HG03469 (cell line): ENCODE measurements at regions not wholly inside any gene's neighbourhood (a gene's known extent, or its start where the extent isn't known, plus 50 kb on each side); places are given as distances from the start of the nearest gene placed in this dataset.

Source experiments
- ATAC-seq: cut with Tn5 transposase; IDR thresholded peaks from one replicate; pipeline ENCODE4 v1.9.1; 2021; ENCODE audit warnings: mild to moderate bottlenecking, moderate library complexity, moderate number of reproducible peaks; ENCODE audit not compliant: unreplicated experiment

DNA sequence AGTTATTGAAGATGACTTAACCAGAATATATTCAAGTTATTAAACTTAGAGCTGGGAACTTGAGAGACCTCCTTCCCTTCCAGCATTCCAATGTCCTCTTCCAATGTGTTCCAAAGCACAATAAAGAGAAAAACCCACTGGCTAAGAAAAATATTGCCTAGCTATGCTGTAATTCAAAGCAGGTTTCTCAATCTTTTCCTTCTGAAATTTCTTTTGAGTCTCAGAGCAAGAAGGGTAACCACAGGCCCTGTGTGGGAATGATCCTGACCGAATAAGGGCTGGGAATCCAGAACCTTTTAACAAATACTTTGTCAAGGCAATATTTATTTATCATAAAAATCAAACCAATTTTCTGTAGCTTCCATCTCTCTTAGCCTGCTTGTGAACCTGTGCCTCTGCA, 150.7 kb upstream of the SFRP2 start:
- ATAC-seq: no peak

DNA sequence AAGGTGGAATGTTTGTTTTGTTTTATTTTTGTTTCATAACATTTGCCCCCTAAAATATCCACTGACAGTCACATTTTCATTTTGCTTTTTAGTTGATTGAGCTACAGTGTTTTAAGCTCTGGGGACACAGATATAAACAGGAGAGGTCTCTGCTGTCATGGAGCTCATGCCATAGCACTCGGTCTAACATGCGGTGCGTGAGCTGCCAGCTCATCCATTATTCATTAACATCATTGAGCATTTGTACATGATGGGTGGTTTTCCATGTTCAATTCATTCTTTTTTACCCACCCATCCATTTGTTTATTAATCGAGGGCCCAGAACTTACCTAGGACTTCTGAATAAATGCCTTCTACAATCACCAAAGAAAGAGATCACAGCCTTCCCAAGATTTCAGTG, 150.1 kb upstream of the SFRP2 start:
- ATAC-seq: no peak

DNA sequence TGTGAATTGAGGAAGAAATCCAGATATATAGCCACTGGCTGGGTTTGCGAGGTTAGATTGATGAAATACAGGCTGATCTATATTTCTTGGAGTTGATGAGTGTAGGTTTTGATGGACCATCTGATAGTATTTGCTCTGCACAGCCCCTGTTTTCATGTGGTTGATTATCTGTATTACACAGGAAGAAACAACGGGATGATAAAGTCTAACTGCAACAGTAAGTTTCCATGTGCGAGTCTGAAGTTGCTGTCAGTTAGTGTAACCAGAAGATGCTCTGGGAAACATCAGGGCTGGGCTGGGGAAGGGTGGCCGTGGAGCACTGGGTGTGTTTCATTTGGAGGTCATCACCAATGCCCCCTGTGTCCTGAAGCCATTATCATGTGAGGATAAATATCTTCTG, 148.4 kb upstream of the SFRP2 start:
- no peak for ATAC-seq

DNA sequence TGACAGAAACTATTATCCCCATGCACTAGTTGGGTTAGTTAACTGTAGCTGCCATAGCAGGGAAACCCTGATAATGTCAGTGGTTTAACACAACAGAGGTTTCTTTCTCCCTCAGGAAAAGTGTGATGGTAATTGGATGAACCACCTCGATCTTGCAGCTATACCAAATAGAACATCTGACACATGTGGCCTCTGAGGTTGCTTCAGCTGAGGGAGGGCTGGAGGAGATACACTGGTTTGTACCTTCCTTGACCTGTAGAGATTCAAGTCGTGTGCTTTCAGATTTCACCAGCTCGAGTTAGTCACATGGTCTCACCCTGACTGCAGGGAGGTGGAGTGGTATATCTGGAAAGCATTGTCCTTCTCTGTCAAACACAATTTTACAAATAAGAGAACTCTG, 147.2 kb upstream of the SFRP2 start:
- ATAC-seq: no peak

DNA sequence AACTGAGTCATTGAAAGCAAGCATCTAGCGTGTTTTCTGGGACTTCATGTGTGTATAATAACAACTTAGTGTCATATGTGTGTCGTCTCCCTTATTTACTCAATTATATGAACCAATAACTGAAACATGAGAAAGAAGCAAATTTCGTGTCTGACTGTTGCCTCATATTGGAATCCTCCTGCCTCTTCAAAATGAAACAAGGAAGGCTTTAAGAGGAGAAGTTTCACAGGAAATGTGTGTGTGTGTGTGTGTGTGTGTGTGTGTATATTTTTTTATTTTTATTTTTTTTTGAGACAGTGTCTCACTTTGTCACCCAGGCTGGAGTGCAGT, 145.8 kb upstream of the SFRP2 start:
- ATAC-seq: no peak

DNA sequence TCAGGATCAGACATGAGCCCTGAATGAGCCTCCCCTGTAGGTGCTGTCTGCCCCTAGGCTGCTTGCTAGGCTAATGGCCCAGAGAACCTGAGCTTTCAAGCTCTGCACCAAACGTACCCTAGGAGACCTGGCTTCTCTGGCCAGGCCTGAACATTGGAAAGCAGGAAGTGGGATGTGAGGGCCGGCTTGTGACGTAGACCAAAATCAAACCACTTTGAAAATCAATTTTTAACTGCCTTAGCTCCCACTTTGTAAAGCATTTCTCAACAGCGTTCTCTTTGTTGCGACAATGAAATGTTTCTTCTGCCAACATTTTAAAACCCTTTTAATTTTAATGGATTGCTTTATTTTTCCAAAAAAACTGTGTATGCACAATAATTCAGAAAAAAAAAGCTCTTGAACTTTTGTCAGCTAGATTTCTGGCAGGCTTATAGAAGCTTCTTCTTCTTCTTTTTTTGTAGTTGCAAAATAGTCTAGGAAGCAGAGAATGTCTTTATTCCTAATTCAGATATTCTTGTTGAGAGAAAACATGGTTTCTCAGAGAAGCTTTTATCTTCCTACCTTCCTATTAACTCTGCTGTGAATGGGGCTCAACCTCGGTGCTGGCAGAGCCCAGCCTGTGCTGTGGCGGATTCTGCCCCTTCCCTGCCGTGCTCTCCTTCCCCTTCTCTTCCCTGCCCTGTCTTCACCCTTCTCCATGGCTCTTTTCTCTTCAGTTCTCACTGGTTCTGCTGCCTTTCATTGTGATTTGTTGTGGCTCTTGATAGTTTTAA, 145.2 kb upstream of the SFRP2 start:
- no peak for ATAC-seq

DNA sequence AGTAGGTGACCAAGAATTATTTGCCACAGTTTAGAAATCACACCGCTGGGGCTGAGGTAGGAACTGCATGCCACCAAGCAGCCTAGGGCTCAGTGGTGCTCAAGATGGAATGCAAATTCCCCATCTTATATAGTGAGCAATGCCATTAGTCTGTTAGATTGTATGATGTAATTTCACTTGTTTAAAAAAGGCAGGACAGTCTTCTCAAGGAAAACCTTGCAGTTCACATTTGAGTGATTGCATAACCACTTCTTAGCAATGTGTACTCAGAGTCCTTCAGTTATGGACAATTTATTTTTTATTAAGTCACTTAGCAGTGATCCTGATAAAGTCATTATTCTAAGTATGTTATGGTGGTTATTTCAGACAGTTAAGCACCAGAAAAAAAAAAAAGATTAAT, 142.9 kb upstream of the SFRP2 start:
- no peak for ATAC-seq

DNA sequence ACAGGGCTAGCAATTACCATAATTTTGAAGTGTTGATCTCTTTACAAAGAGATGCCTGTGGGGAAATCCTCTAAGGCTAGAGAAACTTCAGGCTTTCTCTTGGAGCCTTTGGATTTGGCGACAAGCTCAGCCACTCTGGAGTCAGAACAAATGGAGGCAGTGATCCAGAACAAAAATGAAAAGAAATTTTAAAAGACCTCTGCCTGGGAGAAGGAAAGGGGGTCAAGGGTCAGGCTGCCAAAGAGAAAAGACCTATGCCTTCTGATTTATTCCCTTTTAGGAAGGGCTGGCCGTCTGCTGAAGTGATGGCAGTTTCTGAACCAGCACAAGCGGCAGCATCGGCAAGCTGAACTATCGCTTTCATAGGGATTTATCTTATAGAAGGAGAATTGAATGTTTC, 140.8 kb upstream of the SFRP2 start:
- no peak for ATAC-seq

DNA sequence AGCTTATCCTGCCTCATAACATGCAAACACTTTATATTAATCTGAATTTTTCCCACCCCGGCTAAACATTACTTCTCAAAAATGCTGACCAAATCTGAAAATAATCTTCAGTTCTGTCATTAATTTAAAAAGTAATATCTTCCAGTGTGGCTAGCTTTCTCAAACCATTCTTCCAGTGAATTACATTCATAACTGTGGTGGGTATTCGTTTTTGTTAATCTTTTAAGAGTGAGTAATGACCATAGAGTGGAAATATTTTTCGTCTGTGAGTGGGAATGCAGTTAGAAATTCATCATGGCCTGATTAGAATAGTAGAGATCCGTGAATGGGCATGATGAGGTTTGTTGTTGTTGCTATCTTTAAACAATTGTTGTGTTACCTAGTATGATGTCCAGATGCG, 138.6 kb upstream of the SFRP2 start:
- ATAC-seq: no peak

DNA sequence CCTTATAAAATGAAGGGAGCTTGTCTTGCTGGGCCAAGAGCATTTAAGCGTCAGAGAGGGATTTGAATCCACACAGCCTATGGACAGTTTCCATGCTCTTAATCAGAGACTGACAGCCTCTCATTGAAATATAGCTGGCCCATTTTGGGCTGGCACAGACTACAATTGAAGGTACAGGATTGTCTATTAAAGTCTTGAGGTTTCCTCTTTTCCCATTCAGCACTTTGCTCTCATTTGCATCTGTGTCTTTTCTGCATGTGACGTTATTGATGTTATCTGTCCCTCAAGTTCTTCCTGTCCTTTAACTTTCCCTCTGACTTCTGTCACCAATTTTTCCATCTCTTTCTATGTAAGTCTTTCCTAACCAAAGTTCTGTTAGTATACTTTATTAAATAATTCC, 133.3 kb upstream of the SFRP2 start:
- ATAC-seq: no peak

DNA sequence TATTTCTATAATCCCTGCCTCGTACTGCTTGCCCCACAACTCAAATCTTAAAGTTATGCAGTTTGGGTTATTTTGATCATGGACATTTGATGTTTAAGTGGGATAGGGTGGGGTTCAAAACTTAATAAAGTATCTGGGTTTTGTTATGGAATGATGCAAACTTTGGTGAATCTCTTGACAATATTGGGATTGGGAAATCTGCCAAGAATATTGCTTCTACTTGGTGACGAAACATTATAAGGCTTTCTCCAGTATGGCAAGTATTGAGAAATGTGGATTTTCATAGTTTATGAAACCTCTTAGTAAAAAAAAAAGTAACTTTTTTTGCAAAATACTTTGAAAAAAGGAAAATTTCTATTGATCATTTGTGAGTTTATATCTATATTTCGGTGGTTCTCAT, 130.8 kb upstream of the SFRP2 start:
- ATAC-seq: no peak

DNA sequence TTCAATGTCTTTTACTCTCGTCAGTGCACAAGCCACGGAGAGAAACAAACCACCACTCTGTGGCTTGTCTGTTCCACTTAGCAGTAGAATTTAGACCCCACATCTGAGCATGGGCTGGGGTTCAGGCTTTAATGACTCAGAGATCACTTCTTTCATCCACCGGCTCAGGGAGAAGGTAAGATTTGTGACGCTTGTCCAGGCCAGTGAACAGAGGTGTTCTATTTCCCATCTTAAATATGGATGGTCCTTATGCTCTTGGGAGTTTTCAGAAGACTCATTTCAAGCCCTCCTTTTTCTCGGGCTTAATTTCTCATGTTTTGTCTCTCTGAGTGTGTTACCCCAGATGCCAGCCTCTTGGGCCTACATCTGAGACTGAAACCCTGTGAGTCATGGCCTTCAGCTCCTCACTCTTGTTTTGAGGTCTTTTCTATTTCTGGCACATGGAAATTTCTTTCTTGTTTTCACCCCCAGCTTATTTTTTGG, 127.4 kb upstream of the SFRP2 start:
- ATAC-seq: peak; percentile 93

DNA sequence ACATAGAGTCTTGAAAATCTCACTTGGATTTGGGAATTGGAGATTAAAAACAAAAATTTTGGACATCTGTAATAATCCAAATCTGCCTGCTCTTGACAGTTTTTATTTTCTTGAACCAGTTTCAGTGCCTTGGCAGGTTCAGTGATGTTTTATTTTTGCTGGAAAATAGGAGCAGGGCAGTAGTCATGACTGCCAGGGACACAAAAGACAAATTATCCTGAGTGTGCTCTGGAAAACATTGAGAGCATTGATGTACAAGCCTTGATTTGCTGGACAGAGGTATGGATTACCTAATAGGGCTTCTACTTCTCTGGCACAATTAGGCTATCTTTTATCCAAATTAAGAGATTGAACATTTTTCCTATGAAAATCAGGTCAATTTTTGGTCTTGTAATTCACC, 123.4 kb upstream of the SFRP2 start:
- no peak for ATAC-seq

DNA sequence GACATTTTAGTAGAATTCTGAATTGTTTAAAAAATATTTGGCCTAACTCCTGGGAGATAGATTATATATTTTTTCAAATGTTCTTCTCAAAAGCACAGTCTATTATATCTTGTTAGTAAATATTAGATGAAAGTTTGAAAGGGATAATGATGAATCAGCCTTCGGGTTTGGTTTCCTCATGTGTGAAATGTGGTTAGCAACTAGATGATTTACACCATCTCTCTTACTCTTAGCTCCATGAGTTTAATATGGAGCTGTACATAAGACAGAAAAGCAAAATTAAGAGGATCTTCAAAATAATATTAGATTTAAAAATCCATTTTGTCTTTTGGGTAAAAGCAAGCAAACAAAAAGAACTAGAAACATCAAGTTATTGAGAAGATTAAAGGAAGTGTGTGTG, 120.8 kb upstream of the SFRP2 start:
- ATAC-seq: no peak

DNA sequence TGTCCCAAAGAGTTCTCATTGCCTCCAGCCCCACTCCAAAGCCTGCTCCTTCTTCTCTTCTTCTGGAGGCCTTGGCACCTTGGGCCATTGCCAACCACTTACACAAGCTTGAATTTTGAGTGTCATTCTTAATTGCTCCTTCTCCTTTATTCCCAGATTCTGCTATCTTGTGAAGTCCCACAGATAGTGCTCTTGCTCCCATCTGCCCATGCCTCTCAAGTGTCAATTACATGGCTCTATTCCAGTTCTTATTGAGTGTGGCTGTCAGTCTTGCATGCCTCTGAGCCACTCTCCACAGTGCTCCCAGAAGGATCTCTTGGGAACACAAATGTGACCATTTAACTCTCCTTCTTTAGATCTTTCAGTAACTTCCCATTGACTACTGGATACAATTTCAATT, 117.3 kb upstream of the SFRP2 start:
- no peak for ATAC-seq

DNA sequence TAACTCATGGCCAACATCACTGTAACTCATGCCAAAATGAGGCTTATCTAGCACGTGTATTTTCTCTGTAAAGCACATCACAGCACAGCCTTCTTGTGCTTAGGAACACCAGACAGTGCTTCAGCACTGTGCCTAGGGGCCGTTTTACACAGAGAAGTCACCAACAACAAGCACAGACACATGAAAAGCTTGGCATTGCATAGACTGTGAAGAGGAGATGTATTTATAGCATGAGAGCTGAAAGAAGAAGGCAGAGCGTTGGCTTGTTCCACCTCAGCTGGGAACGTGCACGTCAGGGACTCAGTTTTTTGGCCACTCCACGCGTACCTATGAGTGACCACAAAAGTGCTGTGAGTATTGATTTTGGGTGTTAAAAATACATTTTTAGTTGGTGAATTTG, 116.3 kb upstream of the SFRP2 start:
- no peak for ATAC-seq

DNA sequence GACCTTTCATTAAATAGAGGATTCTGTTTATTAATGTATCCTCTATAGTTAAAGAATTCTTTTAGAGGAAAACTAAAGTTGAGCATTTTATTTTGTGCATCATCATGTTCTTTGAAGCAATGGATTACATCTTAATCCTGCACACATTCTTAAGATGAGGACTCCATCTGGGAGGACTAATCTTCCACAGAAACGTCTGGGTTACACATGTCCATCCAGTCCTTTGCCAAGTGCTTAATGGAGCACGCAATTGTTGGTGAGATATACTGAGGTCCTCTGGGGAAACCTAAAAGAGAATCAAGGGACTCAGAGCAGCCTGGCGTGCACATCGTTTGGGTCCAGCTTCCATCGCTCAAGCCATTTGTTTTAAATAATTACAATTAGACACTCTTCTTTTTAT, 115.1 kb upstream of the SFRP2 start:
- no peak for ATAC-seq

DNA sequence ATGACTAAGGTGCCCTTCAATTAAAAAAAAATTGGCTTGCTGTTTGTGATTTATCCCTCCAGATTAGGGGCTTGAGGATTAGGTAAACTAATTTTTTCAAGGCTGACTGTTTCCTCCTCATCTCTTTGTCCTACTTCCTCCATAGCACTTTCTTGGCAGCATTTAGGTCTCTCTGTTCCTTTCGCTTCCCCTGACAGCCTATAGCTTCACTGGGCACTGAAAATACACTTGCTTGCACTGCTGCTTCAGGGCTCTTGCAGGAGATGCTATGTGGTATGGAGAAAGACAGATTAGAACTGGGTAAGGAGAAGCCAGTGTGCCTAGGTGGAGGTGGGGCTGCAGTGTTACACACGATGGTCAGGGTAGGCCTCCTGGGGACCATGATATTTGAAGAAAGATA, 112.3 kb upstream of the SFRP2 start:
- no peak for ATAC-seq

DNA sequence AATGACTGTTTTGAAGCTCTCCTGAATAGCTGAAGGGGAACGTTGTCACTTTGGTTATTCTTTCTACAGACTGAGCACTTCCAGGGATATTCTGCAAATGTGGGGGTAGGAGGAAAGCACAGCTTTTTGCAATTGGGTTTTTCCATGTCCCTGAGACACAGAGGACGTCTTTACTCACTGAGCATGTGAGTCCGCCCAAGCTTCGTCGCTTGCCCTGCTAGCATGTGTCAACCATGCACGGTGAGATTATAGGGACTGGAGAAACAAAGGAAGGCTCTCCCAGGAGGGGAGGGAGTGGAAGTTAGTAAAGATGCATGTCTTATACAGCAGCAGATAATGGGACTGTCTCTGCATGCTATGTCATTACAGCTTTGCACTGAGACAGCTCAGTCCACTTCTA, 111.5 kb upstream of the SFRP2 start:
- no peak for ATAC-seq

DNA sequence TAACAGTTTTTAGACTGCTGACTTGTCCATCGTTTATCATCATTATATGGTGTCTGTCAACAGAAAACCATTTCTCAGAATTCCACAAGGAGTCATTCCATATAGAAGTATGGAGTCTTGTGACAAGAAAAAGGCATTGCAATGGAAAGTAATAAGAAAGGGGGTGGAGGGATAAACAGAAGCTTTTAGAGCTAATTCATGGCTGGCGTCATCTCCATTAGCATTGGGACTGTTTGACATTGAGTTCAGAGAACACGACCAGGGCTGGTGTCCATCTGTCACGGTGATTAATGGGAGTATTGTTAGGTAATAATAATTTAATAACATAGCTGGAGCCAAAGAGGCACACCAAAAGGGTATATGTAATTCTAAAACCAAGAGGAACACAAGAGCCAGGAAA, 101.9 kb upstream of the SFRP2 start:
- ATAC-seq: no peak

DNA sequence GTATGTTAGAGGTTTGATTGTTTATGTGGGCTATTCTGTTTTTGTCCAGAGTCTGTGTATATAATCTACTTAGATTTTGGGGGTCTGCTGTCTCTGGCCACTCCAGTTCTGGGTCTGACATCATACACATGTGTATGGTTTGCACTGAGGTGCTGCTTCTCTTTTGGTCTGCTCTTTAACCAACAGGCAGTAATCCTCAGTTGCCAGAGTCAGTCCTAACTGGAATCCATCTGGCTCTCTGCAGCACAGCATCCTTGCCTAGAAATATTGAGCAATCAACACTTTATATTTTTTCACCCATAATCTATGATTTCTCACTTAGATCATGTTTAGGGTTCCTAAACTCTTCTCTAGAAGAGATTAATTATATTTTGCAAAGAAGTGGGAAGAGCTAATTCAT, 98.3 kb upstream of the SFRP2 start:
- no peak for ATAC-seq

DNA sequence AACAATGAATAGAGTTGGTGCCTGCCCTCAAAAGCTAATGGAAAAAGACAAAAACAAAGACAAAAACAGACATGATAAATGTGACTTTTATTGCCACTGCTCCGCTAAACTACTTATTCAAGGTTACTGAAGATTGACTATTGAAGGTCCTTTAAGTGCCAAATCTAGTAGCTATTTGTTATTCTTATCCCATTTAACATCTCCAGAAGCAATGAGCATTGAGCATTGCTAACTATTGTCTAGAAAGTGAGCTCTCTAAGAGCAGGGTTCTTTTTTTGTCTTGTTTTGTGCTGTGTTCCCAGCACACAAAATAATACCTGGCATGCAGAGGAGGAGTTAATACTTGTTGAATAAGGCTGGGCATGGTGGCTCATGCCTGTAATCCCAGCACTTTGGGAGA, 95.4 kb upstream of the SFRP2 start:
- no peak for ATAC-seq

DNA sequence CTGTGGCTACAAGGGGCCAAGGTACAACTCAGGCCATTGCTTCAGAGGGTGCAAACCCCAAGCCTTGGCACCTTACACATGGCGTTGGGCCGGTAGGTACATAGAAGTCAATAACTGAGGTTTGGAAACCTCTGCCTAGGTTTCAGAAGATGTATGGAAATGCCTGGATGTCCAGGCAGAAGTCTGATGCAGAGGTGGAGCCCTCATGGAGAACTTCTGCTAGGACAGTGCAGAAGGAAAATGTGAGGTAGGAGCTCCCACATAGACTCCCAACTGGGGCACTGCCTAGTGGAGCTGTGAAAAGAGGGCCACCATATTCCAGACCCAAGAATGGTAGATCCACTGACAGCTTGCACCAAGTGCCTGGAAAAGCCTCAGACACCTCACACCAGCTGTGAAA, 92.1 kb upstream of the SFRP2 start:
- no peak for ATAC-seq
